ENCODE measurements at regions not wholly inside any gene's neighbourhood (a gene's known extent, or its start where the extent isn't known, plus 50 kb on each side); places are given as distances from the start of the nearest gene placed in this dataset.

DNA sequence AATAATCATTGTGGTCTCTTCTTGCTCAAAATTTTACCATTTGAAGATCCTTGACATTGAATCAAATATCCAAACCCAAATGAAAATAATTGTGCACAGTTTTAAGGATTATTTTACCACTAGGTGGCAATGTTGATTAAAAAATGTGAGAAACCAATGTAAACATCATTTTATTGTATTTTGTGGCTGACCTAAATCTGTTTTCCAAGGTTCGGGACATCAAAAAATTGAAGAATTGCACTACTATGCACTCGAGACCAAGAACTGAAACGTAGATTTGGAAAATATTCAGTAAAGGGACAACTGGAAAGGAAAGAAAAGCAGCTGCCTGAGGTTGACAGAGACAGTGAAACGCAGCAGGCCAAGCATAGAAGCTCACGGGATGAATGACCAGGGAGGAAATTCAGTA is 259.3 kb downstream of the SNX13 start:
- H3K79me2 ChIP-seq (ENCODE audit: control insufficient read depth, insufficient read depth, low read length, unreplicated experiment), result no peaks in the 10 kb centered on the region
- H3K4me3 ChIP-seq (ENCODE audit: low read depth, low read length), result peak overlapping the region; percentile 15; the same call in 1 of the 2 replicates
- H3K4me1 ChIP-seq (ENCODE audit: control insufficient read depth, insufficient read depth, low read length, unreplicated experiment), result peaks cover 66% of the 10 kb centered on the region
- no peaks in the 10 kb centered on the region for H3K36me3 ChIP-seq (ENCODE audit: insufficient read depth, low read length)
- peak overlapping the region; percentile 49 for H2AFZ ChIP-seq (ENCODE audit: low read length, unreplicated experiment)
- no peaks in the 10 kb centered on the region for H3K27me3 ChIP-seq (ENCODE audit: insufficient read depth, low read length)
- H3K27ac ChIP-seq (ENCODE audit: low read depth, low read length), result peak overlapping the region; percentile 94

DNA sequence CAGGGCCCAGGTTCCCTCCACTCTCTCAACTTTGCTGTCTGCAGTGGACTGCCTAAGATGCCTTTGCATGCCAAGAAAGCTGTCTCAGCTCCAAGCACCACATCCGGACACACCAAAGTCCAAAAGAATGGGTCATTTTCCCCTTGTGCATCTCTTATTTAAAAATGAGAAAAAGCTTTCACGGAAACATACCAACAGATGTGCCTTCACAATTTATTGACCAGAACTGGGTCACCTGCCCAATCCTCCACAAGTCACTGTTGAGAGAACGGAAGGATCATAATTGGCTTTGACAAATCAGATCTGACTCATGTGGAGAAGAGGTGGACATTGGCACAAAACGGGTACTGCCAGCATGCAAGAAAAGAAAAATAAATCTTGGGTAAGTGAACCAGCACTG is 258.3 kb downstream of the SNX13 start:
- Histone ChIP-seq H3K4me1 (ENCODE audit: control insufficient read depth, insufficient read depth, low read length, unreplicated experiment) (peaks cover 66% of the 10 kb centered on the region), H3K27ac (ENCODE audit: low read depth, low read length) (peak overlapping the region; percentile 94), H3K79me2 (ENCODE audit: control insufficient read depth, insufficient read depth, low read length, unreplicated experiment) (no peaks in the 10 kb centered on the region), H2AFZ (ENCODE audit: low read length, unreplicated experiment) (no peak overlapping the region), H3K4me3 (ENCODE audit: low read depth, low read length) (0 out of 2 replicates have a peak overlapping the region, but pooled peaks have one; percentile 0), H3K36me3 (ENCODE audit: insufficient read depth, low read length) (no peaks in the 10 kb centered on the region), H3K27me3 (ENCODE audit: insufficient read depth, low read length) (no peaks in the 10 kb centered on the region)

- Histone ChIP-seq H2AFZ (ENCODE audit: low read length, unreplicated experiment) (no peak overlapping the region), H3K27ac (ENCODE audit: low read depth, low read length) (peak overlapping the region; percentile 94), H3K4me1 (ENCODE audit: control insufficient read depth, insufficient read depth, low read length, unreplicated experiment) (peaks cover 64% of the 10 kb centered on the region), H3K27me3 (ENCODE audit: insufficient read depth, low read length) (no peaks in the 10 kb centered on the region), H3K36me3 (ENCODE audit: insufficient read depth, low read length) (no peaks in the 10 kb centered on the region), H3K79me2 (ENCODE audit: control insufficient read depth, insufficient read depth, low read length, unreplicated experiment) (no peaks in the 10 kb centered on the region), H3K4me3 (ENCODE audit: low read depth, low read length) (0 out of 2 replicates have a peak overlapping the region, but pooled peaks have one; percentile 0)
These were observed 257.7 kb downstream of the SNX13 start for GRCh38 chr7:17682586-17682985.

DNA sequence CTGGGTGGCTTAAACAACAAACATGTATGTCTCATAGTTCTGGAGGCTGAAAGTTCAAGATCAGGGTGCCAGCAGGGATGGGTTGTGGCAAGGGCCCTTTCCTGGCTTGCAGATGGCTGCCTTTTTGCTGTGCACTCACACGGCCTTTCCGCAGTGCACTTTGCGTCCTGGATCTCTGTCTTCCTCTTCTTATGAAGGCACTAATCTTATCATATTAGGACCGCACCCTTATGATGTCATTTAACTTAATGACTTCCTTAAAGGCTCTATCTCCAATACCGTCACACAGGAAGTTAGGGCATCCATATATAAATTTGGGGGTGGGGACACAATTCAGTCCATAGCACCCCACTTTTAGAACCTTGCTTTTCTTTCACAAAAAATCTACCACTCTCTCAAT is 255.2 kb downstream of the SNX13 start:
- Histone ChIP-seq H3K27me3 (ENCODE audit: insufficient read depth, low read length) (no peaks in the 10 kb centered on the region), H3K79me2 (ENCODE audit: control insufficient read depth, insufficient read depth, low read length, unreplicated experiment) (no peaks in the 10 kb centered on the region), H3K4me3 (ENCODE audit: low read depth, low read length) (no peak overlapping the region), H2AFZ (ENCODE audit: low read length, unreplicated experiment) (no peak overlapping the region), H3K4me1 (ENCODE audit: control insufficient read depth, insufficient read depth, low read length, unreplicated experiment) (peaks cover 49% of the 10 kb centered on the region), H3K36me3 (ENCODE audit: insufficient read depth, low read length) (no peaks in the 10 kb centered on the region), H3K27ac (ENCODE audit: low read depth, low read length) (no peak overlapping the region)

DNA sequence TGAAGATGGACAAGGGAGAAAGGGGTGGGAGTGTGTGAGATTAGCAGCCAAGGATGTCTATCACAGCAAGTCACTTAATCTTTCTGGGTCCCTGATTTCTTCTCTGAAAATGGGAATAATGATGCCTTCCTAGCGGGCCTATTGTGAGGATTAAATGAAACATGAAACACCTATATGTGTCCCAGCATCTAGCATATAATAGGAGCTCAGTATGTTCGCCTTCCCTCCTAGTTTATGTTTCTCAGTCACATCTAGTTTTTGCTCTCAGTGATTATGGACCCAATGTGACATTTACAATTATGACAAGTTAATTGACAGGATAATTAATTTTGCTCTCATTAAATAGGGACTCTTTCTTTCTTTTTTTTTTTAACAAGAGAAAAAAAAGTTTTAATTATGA is 252.9 kb downstream of the SNX13 start:
- Histone ChIP-seq H3K4me3 (ENCODE audit: low read depth, low read length) (no peak overlapping the region), H3K4me1 (ENCODE audit: control insufficient read depth, insufficient read depth, low read length, unreplicated experiment) (peaks cover 34% of the 10 kb centered on the region), H2AFZ (ENCODE audit: low read length, unreplicated experiment) (no peak overlapping the region), H3K79me2 (ENCODE audit: control insufficient read depth, insufficient read depth, low read length, unreplicated experiment) (no peaks in the 10 kb centered on the region), H3K36me3 (ENCODE audit: insufficient read depth, low read length) (no peaks in the 10 kb centered on the region), H3K27ac (ENCODE audit: low read depth, low read length) (no peak overlapping the region), H3K27me3 (ENCODE audit: insufficient read depth, low read length) (no peaks in the 10 kb centered on the region)

DNA sequence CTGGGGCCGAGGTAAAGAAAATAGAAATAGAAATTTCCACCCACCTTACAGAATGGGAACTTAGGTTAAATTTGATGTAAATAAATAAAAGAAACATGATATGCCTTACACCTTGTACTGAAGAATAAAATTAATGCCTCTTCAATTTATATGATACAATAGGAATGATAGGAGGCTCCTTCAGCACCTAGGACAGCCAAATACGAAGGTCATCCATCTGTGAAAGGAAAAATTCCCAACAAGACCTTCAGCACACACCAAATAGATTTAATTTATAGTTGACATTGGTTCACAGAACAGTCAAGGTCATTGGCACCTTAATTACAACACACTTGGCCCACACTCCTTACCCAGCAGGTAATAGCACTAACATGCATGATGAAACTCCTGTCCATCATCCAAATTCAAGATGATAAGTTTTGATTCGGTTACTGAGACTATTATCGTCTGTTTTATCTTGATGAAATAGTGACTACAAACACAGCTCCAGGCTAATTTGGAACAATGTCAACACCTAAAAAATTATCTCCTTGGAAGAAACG is 250.9 kb downstream of the SNX13 start:
- Histone ChIP-seq H3K4me3 (ENCODE audit: low read depth, low read length) (peak overlapping the region; percentile 34; the same call in 1 of the 2 replicates), H3K4me1 (ENCODE audit: control insufficient read depth, insufficient read depth, low read length, unreplicated experiment) (peaks cover 15% of the 10 kb centered on the region), H3K27me3 (ENCODE audit: insufficient read depth, low read length) (no peaks in the 10 kb centered on the region), H2AFZ (ENCODE audit: low read length, unreplicated experiment) (no peak overlapping the region), H3K79me2 (ENCODE audit: control insufficient read depth, insufficient read depth, low read length, unreplicated experiment) (no peaks in the 10 kb centered on the region), H3K36me3 (ENCODE audit: insufficient read depth, low read length) (no peaks in the 10 kb centered on the region), H3K27ac (ENCODE audit: low read depth, low read length) (peak overlapping the region; percentile 81)

DNA sequence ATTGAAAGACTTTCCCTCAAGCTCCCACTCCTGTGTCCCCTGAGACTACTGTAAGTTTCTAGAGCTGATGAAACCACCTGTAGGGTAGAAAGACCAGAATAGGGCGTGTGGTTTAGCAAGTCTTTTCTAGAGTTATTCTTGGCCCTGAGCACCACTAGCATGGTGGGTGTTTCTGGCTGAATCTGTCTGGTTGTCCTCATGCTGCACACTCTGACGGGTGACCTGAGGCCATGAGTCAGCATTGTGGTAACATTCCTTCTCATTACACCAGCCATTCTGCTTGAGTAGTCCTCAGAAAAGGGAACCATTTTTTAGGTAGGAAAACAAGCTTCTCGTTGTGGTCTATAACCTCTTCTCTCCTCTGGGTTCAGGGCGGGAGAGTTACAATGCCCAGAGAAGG is 250.3 kb downstream of the SNX13 start:
- Histone ChIP-seq H3K27ac (ENCODE audit: low read depth, low read length) (peak overlapping the region; percentile 81), H3K4me3 (ENCODE audit: low read depth, low read length) (peak overlapping the region; percentile 34; the same call in 1 of the 2 replicates), H3K79me2 (ENCODE audit: control insufficient read depth, insufficient read depth, low read length, unreplicated experiment) (no peaks in the 10 kb centered on the region), H3K36me3 (ENCODE audit: insufficient read depth, low read length) (no peaks in the 10 kb centered on the region), H2AFZ (ENCODE audit: low read length, unreplicated experiment) (no peak overlapping the region), H3K27me3 (ENCODE audit: insufficient read depth, low read length) (no peaks in the 10 kb centered on the region), H3K4me1 (ENCODE audit: control insufficient read depth, insufficient read depth, low read length, unreplicated experiment) (peaks cover 15% of the 10 kb centered on the region)

GRCh38 chr7:17696422-17696821 is 243.9 kb downstream of the SNX13 start:
- Histone ChIP-seq H3K27me3 (ENCODE audit: insufficient read depth, low read length) (no peaks in the 10 kb centered on the region), H3K79me2 (ENCODE audit: control insufficient read depth, insufficient read depth, low read length, unreplicated experiment) (no peaks in the 10 kb centered on the region), H3K27ac (ENCODE audit: low read depth, low read length) (peak overlapping the region; percentile 92), H2AFZ (ENCODE audit: low read length, unreplicated experiment) (peak overlapping the region; percentile 82), H3K4me1 (ENCODE audit: control insufficient read depth, insufficient read depth, low read length, unreplicated experiment) (peaks cover 21% of the 10 kb centered on the region), H3K36me3 (ENCODE audit: insufficient read depth, low read length) (peaks cover 6% of the 10 kb centered on the region; the same call in 1 of the 2 replicates), H3K4me3 (ENCODE audit: low read depth, low read length) (peak overlapping the region; percentile 40; the same call in 1 of the 2 replicates)

- peak overlapping the region; percentile 92 for H3K27ac ChIP-seq (ENCODE audit: low read depth, low read length)
- H3K27me3 ChIP-seq (ENCODE audit: insufficient read depth, low read length), result no peaks in the 10 kb centered on the region
- peak overlapping the region; percentile 13; the same call in 1 of the 2 replicates for H3K4me3 ChIP-seq (ENCODE audit: low read depth, low read length)
- H2AFZ ChIP-seq (ENCODE audit: low read length, unreplicated experiment), result peak overlapping the region; percentile 78
- no peaks in the 10 kb centered on the region for H3K79me2 ChIP-seq (ENCODE audit: control insufficient read depth, insufficient read depth, low read length, unreplicated experiment)
- H3K4me1 ChIP-seq (ENCODE audit: control insufficient read depth, insufficient read depth, low read length, unreplicated experiment), result peaks cover 21% of the 10 kb centered on the region
- peaks cover 11% of the 10 kb centered on the region for H3K36me3 ChIP-seq (ENCODE audit: insufficient read depth, low read length)
These were observed 243.0 kb downstream of the SNX13 start for GRCh38 chr7:17697128-17697881.

DNA sequence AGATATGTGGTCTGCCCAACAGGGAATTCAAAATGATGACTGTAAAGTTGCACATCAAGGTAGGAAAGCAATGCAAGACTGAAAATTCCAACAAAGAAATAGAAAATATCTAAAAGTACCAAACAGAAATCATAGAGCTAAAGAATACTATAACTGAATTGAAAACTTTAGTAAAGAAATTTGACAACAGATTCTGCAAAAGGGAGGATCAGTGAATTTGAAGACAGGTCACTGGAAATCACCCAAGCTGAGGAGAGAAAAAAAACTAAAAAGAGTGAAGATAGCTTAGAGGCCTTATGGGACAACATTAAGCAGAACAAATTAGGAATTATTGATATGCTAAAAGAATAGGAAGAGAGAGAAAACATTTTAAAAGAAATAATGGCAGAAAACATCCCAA is 240.6 kb downstream of the SNX13 start:
- Histone ChIP-seq H2AFZ (ENCODE audit: low read length, unreplicated experiment) (no peak overlapping the region), H3K36me3 (ENCODE audit: insufficient read depth, low read length) (peaks cover 11% of the 10 kb centered on the region), H3K4me3 (ENCODE audit: low read depth, low read length) (no peak overlapping the region), H3K4me1 (ENCODE audit: control insufficient read depth, insufficient read depth, low read length, unreplicated experiment) (peaks cover 21% of the 10 kb centered on the region), H3K27me3 (ENCODE audit: insufficient read depth, low read length) (no peaks in the 10 kb centered on the region), H3K27ac (ENCODE audit: low read depth, low read length) (no peak overlapping the region), H3K79me2 (ENCODE audit: control insufficient read depth, insufficient read depth, low read length, unreplicated experiment) (no peaks in the 10 kb centered on the region)

DNA sequence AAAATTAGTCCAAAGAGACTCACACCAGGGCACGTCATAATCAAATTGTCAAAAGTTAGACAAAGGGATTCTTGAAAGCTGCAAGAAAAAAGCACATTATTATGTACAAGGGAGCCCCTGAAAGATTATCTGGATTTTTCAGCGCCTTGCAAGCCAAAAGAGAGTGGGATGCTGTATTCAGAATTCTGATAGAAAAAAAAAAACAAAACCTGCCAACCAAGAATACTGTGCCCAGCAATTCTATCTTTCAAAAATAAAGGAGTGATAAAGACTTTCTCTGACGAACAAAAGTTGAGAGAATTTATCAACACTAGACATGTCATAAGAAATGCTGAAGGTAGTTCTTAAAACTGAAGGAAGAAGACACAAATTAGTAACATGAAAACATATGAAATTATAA is 240.2 kb downstream of the SNX13 start:
- Histone ChIP-seq H3K4me3 (ENCODE audit: low read depth, low read length) (no peak overlapping the region), H3K79me2 (ENCODE audit: control insufficient read depth, insufficient read depth, low read length, unreplicated experiment) (no peaks in the 10 kb centered on the region), H2AFZ (ENCODE audit: low read length, unreplicated experiment) (no peak overlapping the region), H3K27ac (ENCODE audit: low read depth, low read length) (no peak overlapping the region), H3K36me3 (ENCODE audit: insufficient read depth, low read length) (peaks cover 11% of the 10 kb centered on the region), H3K4me1 (ENCODE audit: control insufficient read depth, insufficient read depth, low read length, unreplicated experiment) (peaks cover 21% of the 10 kb centered on the region), H3K27me3 (ENCODE audit: insufficient read depth, low read length) (no peaks in the 10 kb centered on the region)
